ENCODE measurements at regions not wholly inside any gene's neighbourhood (a gene's known extent, or its start where the extent isn't known, plus 50 kb on each side); places are given as distances from the start of the nearest gene placed in this dataset.

DNA sequence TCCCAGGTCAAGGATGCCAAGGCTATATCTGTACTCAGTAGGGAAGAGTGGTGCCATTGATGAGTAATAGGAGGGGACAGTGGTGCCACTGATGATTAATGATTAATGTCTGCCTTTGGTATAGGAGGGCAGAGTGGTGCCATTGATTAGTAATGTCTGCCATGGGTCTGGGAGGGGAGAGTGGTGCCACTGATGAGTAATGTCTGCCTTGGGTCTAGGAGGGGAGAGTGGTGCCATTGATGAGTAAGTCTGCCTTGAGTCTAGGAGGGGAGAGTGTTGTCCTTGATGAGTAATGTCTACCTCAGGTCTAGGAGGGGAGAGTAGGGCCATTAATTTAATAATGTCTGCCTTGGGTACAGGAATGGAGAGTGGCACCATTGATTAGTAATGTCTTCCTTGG is 507.8 kb upstream of the EEF2KMT start:
- TF ChIP-seq ARNTL (CRISPR knock-in tag; IDR thresholded peaks at IDR 0.05; ENCODE audit: borderline replicate concordance, low read depth) = no peak
- no peak for TF ChIP-seq ZNF565 (CRISPR knock-in tag; conservative IDR thresholded peaks at IDR 0.05; ENCODE audit: low read depth)
- no peak for TF ChIP-seq TCF4 (CRISPR knock-in tag; IDR thresholded peaks at IDR 0.05; ENCODE audit: borderline replicate concordance)
- no peak for TF ChIP-seq OSR1 (CRISPR knock-in tag; IDR thresholded peaks at IDR 0.05)
- TF ChIP-seq GLIS3 (CRISPR knock-in tag; IDR thresholded peaks at IDR 0.05) = no peak
- TF ChIP-seq ZFP3 (CRISPR knock-in tag; IDR thresholded peaks at IDR 0.05) = no peak
- TF ChIP-seq, protein P1, sequence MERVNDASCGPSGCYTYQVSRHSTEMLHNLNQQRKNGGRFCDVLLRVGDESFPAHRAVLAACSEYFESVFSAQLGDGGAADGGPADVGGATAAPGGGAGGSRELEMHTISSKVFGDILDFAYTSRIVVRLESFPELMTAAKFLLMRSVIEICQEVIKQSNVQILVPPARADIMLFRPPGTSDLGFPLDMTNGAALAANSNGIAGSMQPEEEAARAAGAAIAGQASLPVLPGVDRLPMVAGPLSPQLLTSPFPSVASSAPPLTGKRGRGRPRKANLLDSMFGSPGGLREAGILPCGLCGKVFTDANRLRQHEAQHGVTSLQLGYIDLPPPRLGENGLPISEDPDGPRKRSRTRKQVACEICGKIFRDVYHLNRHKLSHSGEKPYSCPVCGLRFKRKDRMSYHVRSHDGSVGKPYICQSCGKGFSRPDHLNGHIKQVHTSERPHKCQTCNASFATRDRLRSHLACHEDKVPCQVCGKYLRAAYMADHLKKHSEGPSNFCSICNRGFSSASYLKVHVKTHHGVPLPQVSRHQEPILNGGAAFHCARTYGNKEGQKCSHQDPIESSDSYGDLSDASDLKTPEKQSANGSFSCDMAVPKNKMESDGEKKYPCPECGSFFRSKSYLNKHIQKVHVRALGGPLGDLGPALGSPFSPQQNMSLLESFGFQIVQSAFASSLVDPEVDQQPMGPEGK (CRISPR knock-in tag; IDR thresholded peaks at IDR 0.05; ENCODE audit: borderline replicate concordance) = no peak
- no peak for TF ChIP-seq TSHZ2 (CRISPR knock-in tag; IDR thresholded peaks at IDR 0.05)
- TF ChIP-seq, protein P2, sequence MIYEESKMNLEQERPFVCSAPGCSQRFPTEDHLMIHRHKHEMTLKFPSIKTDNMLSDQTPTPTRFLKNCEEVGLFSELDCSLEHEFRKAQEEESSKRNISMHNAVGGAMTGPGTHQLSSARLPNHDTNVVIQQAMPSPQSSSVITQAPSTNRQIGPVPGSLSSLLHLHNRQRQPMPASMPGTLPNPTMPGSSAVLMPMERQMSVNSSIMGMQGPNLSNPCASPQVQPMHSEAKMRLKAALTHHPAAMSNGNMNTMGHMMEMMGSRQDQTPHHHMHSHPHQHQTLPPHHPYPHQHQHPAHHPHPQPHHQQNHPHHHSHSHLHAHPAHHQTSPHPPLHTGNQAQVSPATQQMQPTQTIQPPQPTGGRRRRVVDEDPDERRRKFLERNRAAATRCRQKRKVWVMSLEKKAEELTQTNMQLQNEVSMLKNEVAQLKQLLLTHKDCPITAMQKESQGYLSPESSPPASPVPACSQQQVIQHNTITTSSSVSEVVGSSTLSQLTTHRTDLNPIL (CRISPR knock-in tag; IDR thresholded peaks at IDR 0.05; ENCODE audit: low read depth) = no peak
- no peak for TF ChIP-seq ZNF70 (CRISPR knock-in tag; IDR thresholded peaks at IDR 0.05)
- TF ChIP-seq ISL1 (CRISPR knock-in tag; IDR thresholded peaks at IDR 0.05) = no peak
- TF ChIP-seq CSDC2 (CRISPR knock-in tag; IDR thresholded peaks at IDR 0.05) = no peak
- TF ChIP-seq, protein P3, sequence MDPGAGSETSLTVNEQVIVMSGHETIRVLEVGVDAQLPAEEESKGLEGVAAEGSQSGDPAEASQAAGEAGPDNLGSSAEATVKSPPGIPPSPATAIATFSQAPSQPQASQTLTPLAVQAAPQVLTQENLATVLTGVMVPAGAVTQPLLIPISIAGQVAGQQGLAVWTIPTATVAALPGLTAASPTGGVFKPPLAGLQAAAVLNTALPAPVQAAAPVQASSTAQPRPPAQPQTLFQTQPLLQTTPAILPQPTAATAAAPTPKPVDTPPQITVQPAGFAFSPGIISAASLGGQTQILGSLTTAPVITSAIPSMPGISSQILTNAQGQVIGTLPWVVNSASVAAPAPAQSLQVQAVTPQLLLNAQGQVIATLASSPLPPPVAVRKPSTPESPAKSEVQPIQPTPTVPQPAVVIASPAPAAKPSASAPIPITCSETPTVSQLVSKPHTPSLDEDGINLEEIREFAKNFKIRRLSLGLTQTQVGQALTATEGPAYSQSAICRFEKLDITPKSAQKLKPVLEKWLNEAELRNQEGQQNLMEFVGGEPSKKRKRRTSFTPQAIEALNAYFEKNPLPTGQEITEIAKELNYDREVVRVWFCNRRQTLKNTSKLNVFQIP (CRISPR knock-in tag; IDR thresholded peaks at IDR 0.05; ENCODE audit: borderline replicate concordance, low read depth) = no peak

All from SK-N-SH treated with all-trans-retinoic acid at 6 μM for 48 hours (cell line).